Stimulated activated naive CD8-positive, alpha-beta T cell treated with anti-CD3 and anti-CD28 coated beads, Interleukin-15, Interleukin-2, amounts not matched to agents 100 ng/mL and 50 ng/mL, for 24 hours (primary cell): ENCODE measurements at regions not wholly inside any gene's neighbourhood (a gene's known extent, or its start where the extent isn't known, plus 50 kb on each side); places are given as distances from the start of the nearest gene placed in this dataset.
"Not testable (repeated sequence)": the region's sequence is repeated elsewhere in the genome, so short reads cannot be mapped to it uniquely, and the experiment has no call there.

ENCODE experiments used
- H3K27ac Mint-ChIP-seq: one replicate; pipeline ENCODE4 v1.8.0; 2021; ENCODE audit warnings: mild to moderate bottlenecking, mixed read lengths
- H3K27me3 Mint-ChIP-seq: one replicate; pipeline ENCODE4 v1.8.0; 2021; ENCODE audit warnings: mixed read lengths
- H3K36me3 Mint-ChIP-seq: one replicate; pipeline ENCODE4 v1.8.0; 2021; ENCODE audit warnings: low read depth, mixed read lengths
- H3K4me1 Mint-ChIP-seq: one replicate; pipeline ENCODE4 v1.8.0; 2021; ENCODE audit warnings: low read depth, mixed read lengths
- H3K4me3 Mint-ChIP-seq: one replicate; pipeline ENCODE4 v1.8.0; 2021; ENCODE audit warnings: mild to moderate bottlenecking, mixed read lengths
- H3K9me3 Mint-ChIP-seq: one replicate; pipeline ENCODE4 v1.8.0; 2021; ENCODE audit warnings: mixed read lengths

DNA sequence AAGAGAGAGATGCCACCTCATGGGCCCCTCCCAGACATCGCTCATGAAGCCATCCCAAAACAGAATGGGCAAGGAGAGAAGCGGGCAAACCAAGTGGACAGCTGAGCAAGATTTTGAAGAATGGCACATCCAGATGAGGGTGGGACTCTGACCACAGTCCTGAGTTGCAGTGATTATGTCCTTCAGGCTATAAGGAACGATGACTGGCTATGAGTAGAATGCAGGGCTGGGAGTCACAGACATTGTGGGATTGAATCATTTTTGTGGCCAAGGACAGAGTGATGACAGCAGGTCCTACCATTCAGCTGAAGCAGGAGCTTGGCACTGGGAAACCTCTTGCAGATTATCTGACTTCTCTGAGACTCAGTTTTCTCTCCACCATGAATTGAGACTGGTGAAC, 245.7 kb upstream of the SLC30A5 start:
- Mint-ChIP-seq H3K36me3 (no peaks in the 10 kb centered on the region), H3K4me1 (no peaks in the 10 kb centered on the region), H3K27ac (no peak overlapping the region), H3K27me3 (no peaks in the 10 kb centered on the region), H3K9me3 (no peaks in the 10 kb centered on the region), H3K4me3 (no peak overlapping the region)

DNA sequence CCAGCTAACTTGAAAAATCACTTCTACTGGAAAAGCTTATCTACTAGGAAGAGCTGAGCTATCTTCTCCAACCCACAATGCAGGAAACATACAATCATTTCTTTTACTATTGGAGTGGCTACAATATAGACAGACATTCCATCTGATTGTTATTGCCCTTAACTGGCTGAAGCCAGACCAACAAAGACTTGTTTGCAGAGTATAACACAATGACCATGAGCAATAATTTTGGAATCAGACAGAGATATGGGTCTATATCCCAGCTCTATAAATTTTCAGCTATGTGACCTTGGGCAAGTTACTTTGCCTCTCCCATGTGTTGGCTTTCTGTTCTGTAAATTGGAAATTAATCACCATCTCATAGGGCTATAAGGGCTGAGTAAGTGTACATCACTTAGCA, 244.7 kb upstream of the SLC30A5 start:
- H3K4me1 Mint-ChIP-seq: no peaks in the 10 kb centered on the region
- H3K27ac Mint-ChIP-seq: no peak overlapping the region
- H3K4me3 Mint-ChIP-seq: no peak overlapping the region
- no peaks in the 10 kb centered on the region for H3K9me3 Mint-ChIP-seq
- no peaks in the 10 kb centered on the region for H3K36me3 Mint-ChIP-seq
- no peaks in the 10 kb centered on the region for H3K27me3 Mint-ChIP-seq

DNA sequence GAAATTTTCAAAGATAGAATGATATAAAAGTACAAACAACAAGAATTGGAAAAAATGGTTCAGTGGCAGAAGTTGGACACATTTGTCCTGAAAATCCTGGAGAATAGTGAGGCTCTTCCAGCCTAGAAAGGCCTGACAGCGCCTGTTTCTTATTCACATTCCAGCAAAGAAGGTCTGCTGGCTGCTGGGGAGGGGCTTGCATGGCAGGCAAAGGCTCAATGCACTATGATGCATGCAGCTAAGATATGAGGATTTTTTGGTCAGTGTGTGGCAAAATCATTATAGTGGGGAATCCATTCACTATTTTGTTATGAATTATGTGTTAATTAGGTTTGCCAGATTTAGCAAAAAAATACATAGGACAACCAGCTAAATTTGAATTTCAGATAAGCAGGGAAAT, 243.9 kb upstream of the SLC30A5 start:
- Mint-ChIP-seq H3K4me1 (no peaks in the 10 kb centered on the region), H3K36me3 (no peaks in the 10 kb centered on the region), H3K4me3 (no peak overlapping the region), H3K9me3 (no peaks in the 10 kb centered on the region), H3K27me3 (no peaks in the 10 kb centered on the region), H3K27ac (no peak overlapping the region)

DNA sequence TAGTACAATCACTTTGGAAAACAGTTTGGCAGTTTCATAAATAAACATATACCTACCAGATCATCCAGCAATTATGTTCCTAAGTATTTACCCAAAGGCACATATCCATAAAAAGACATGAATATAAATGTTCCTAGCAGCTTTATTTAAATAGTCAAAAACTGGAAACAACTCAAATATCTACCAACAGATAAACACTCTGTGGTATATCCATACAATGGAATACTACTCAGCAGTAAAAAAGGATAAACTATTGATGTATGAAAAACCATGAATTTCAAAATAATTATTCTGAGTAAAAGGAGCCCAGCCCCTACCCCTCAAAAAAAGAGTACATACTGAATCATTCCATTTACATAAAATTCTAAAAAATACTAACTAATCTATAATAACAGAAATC, 232.7 kb upstream of the SLC30A5 start:
- H3K27me3 Mint-ChIP-seq: peaks cover 6% of the 10 kb centered on the region
- H3K4me1 Mint-ChIP-seq: no peaks in the 10 kb centered on the region
- no peak overlapping the region for H3K27ac Mint-ChIP-seq
- H3K36me3 Mint-ChIP-seq: no peaks in the 10 kb centered on the region
- H3K4me3 Mint-ChIP-seq: no peak overlapping the region
- peaks cover 9% of the 10 kb centered on the region for H3K9me3 Mint-ChIP-seq

DNA sequence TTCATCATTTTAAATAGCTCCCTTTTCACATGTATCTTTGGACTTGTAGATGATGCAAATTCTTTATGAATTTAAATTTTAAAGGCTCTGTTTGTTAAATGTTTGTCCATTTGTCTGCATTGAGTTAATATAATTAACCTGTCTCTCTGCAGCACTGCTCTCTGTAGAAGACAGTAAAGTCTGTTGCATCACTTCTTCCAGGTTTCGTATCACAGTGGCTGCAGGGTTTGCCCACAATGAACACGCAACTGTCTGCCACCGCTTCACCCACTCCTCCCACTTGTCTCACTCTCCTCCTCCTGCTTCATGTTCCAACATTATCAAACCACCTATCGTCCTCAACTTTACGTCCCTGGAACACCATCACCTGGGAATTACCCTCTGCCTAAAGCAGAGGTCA, 231.3 kb upstream of the SLC30A5 start:
- Mint-ChIP-seq H3K9me3 (peaks cover 4% of the 10 kb centered on the region), H3K4me1 (no peaks in the 10 kb centered on the region), H3K4me3 (no peak overlapping the region), H3K36me3 (no peaks in the 10 kb centered on the region), H3K27ac (no peak overlapping the region), H3K27me3 (peaks cover 6% of the 10 kb centered on the region)

DNA sequence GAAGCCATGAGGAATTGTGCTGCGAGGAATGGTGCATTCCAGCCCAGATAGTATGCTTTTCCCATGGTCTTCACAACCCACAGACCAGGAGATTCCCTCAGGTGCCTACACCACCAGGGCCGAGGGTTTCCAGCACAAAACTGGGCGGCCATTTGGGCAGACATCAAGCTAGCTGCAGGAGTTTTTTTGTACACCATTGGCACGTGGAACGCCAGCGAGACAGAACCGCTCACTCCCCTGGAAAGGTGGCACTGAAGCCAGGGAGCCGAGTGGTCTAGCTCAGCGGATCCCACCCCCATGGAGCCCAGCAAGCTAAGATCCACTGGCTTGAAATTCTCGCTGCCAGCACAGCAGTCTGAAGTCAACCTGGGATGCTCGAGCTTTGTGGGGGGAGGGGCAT, 228.6 kb upstream of the SLC30A5 start:
- H3K9me3 Mint-ChIP-seq, H3K4me1 Mint-ChIP-seq, H3K27ac Mint-ChIP-seq, H3K27me3 Mint-ChIP-seq, H3K36me3 Mint-ChIP-seq, H3K4me3 Mint-ChIP-seq: not testable (repeated sequence)

DNA sequence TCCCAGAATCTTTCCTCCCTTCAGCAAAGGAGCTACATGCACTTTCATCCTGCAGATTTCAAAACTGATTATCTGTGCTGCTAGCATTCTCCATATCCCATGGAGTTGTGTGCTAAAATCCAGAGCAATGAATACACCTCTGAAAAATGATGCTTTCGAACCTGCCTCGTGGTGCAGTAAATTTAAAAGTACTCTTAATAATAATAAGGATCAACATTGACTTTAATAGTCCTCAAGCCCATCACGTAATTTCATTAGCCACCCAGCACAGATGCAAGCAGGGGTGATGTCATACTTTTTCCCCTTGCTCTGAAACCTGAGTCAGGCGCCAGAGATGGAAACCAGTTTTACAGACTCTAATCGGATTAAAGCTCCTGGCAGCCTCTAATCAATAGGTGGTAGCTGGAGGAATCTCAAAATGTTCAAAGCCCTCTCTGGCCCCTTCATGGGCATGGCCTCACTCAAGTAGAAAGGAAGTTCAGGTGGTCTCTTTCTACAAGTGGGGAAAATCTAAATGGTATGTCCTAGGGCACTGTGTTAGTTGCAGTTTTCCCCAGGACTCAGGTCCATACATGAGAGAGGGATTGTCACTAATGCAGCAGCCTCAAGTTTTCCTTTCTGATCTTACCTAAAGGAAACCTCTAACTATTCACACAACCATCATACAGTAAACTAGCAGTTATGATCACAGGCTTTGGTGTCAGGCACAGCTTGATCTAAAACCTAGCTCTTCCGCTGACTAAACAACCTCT, 221.6 kb upstream of the SLC30A5 start:
- Mint-ChIP-seq H3K4me1 (peaks cover 8% of the 10 kb centered on the region), H3K4me3 (no peak overlapping the region), H3K27ac (no peak overlapping the region), H3K9me3 (no peaks in the 10 kb centered on the region), H3K36me3 (no peaks in the 10 kb centered on the region), H3K27me3 (no peaks in the 10 kb centered on the region)

DNA sequence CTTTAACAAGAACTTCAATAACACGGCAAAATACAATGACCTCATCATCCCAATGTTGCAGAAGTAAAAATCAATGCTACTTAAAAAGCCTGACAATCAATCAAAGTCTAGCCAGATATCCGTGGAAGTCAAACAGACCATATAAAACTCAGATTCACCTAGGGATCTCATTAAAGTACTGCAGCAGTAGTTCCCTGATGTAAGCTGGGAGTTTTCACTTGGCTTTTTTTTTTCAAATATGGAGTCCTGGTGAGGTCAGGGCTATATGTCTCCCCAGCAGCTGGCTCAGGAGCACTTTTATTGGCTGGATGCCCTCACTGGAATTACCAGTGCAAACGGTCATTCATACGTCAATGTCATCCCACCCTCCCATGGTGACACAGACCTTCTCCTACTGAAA, 220.6 kb upstream of the SLC30A5 start:
- no peak overlapping the region for H3K4me3 Mint-ChIP-seq
- H3K9me3 Mint-ChIP-seq: no peaks in the 10 kb centered on the region
- no peaks in the 10 kb centered on the region for H3K36me3 Mint-ChIP-seq
- no peaks in the 10 kb centered on the region for H3K27me3 Mint-ChIP-seq
- no peak overlapping the region for H3K27ac Mint-ChIP-seq
- H3K4me1 Mint-ChIP-seq: peaks cover 8% of the 10 kb centered on the region

DNA sequence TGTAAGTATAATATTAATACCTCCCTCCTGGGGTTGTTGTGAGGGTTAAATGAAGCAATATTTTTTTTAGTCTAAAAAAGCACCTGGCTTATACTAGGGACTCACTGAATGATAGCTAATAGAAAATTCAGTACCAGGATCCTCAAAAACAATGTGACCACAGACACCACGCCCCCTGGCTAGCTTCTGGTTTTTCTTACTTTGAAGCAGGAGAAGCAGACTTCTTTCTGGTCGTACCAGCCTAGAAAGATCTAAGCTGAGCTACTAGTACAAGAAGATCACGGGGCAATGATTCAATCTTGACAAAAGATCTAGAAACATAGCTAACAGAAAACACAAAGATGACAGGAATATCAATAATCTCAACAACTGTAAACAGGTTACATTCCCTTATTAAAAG, 218.5 kb upstream of the SLC30A5 start:
- Mint-ChIP-seq H3K4me1 (peaks cover 8% of the 10 kb centered on the region), H3K4me3 (no peak overlapping the region), H3K9me3 (no peaks in the 10 kb centered on the region), H3K27ac (no peak overlapping the region), H3K36me3 (no peaks in the 10 kb centered on the region), H3K27me3 (no peaks in the 10 kb centered on the region)

DNA sequence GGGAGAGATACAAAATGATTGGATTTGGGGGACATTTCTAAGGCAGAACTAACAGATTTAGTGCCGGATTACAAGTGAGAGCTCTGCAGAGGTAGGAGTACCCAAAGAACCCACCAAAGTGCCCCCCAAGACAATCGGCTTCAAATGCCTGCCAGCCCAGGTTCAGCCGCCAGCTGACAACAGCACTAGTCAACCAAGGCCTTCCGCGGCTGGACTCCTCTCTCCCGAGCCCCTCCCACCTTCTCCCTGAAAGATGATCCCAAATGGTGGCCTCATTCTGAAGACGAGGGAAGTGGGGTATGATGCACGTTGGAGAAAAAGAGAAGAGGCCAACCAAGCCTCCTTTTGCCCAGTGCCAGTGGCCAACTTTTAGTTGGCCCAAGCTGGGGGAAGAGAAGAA, 210.4 kb upstream of the SLC30A5 start:
- H3K27ac Mint-ChIP-seq: no peak overlapping the region
- no peak overlapping the region for H3K4me3 Mint-ChIP-seq
- H3K4me1 Mint-ChIP-seq: peaks cover 29% of the 10 kb centered on the region
- H3K9me3 Mint-ChIP-seq: peaks cover 4% of the 10 kb centered on the region
- H3K27me3 Mint-ChIP-seq: no peaks in the 10 kb centered on the region
- no peaks in the 10 kb centered on the region for H3K36me3 Mint-ChIP-seq

DNA sequence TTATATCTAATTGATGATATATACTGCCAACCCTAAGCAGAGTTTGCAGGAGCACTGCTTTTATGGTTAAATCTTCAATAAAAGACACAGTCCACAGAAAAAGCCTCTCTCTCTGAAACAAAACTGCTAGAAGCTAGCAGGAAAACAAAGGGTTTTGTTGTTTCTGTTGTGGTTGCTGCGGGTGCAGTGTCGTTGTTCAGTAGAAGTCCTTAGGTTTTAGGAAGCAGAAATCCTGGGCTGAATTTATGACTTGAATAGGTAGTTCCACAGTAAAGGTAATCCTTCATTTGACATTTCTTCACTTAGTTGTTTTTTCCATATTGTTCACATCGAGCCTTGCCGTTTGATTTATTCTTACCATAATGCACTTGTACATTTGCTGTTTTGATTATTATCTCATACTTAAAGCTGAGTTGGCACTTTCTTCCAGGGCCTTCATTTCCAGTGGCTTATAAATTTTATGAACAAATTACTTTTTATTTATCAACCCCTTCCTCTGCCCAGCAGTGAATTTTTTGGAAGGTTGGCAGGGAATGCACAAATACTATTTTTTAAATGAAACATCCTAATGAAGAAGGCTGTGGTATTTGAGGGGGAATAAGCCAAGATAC, 209.6 kb upstream of the SLC30A5 start:
- Mint-ChIP-seq H3K27me3 (no peaks in the 10 kb centered on the region), H3K9me3 (peaks cover 4% of the 10 kb centered on the region), H3K4me3 (no peak overlapping the region), H3K36me3 (no peaks in the 10 kb centered on the region), H3K27ac (no peak overlapping the region), H3K4me1 (peaks cover 29% of the 10 kb centered on the region)

DNA sequence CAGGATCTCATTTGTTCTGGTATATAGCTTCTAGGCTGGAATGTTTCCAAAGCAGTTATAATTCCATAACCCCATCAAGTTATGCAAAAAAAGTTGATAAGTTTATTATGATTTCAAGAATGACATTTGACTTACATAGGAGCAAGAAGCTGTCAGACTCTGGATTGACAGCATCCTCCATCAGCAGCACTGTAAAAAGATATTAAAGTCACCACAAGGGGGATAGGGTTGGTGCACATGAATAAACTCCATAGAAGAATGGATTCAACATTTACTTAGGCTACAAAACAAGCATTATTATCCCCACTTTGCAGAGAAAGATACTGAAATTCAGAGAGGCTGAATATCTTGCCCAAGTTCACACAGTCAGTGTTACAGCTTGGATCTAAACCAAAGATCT, 208.9 kb upstream of the SLC30A5 start:
- Mint-ChIP-seq H3K4me1 (peaks cover 29% of the 10 kb centered on the region), H3K36me3 (no peaks in the 10 kb centered on the region), H3K27ac (no peak overlapping the region), H3K9me3 (peaks cover 4% of the 10 kb centered on the region), H3K27me3 (no peaks in the 10 kb centered on the region), H3K4me3 (no peak overlapping the region)

DNA sequence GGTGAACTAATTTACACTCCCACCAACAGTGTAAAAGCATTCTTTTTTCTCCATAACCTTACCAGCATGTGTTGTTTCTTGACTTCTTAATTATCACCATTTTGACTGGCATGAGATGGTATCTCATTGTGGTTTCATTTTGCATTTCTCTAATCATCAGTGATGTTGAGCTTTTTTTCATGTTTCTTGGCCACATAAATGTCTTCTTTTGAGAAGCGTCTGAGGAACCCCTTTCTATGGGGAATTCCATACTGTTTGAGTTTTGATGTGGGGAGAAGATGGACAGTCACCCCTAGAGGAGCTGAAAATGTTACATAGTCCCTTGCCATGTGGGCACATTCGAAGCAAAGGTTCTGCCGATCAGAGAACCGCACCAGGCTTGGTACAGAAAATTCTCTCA, 207.0 kb upstream of the SLC30A5 start:
- Mint-ChIP-seq H3K4me1 (peaks cover 35% of the 10 kb centered on the region), H3K9me3 (peaks cover 4% of the 10 kb centered on the region), H3K27me3 (no peaks in the 10 kb centered on the region), H3K4me3 (no peak overlapping the region), H3K27ac (no peak overlapping the region), H3K36me3 (no peaks in the 10 kb centered on the region)

DNA sequence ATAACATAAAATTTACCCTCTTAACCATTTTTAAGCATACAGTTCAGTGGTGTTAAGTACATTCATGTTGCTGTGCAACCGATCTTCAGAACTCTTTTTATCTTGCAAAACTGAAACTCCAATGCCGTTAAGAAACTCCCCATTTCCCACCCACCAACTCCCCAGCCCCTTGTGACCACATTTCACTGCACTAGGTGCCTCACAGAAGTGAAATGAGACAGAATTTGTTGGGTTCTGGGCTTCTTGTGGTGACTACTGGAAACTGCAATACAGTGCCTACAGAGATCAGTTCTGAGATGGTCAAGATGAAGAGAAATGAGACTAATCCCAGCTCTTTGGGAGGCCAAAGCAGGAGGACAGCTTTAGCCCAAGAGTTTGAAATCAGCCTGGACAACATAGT, 202.1 kb upstream of the SLC30A5 start:
- Mint-ChIP-seq H3K9me3 (no peaks in the 10 kb centered on the region), H3K4me3 (no peak overlapping the region), H3K27me3 (no peaks in the 10 kb centered on the region), H3K36me3 (no peaks in the 10 kb centered on the region), H3K4me1 (peaks cover 28% of the 10 kb centered on the region), H3K27ac (no peak overlapping the region)

DNA sequence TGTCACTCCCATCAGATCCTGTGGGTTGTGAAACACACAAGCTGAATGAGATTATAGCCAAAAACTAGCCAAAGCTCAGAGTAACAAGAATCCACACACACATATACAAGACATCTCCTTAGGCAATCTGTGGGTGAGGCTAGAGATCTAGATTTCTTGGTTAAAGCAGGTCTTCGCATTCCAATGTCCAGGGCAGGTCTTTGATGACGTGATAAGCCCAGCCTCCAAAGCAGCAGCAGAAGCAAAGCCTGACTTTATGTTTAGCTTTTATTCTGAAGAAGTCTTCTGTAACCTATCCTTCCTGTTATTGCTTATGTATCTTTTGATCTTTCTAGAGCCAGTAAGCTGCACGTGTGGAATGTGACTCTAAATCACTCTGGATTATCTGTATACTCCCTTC, 199.1 kb upstream of the SLC30A5 start:
- H3K4me1 Mint-ChIP-seq: peaks cover 24% of the 10 kb centered on the region
- H3K27me3 Mint-ChIP-seq: no peaks in the 10 kb centered on the region

DNA sequence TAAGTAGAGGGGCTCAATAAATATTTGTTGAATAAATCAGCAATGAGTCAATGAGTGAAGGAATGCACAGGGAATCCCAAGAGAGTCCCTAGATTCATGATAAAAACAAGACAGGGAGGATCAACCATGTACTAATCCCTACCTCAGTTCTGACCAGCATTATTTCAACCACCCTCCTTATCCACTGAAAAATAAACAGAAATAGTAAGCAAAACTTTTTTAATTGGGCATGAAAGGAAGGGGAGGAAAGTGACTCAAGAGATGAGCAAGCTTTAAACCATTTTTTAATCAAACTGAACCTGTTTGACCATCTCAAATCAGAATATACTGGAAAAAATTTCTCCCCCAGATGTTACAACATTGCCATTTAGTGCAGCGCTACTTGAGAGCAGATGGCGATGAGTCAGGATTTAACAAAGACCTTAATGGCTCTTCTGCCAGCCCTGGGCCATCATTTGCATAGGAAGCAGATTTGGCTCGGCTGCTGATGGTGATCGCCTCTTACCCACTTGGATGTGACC, 194.8 kb upstream of the SLC30A5 start:
- H3K27ac Mint-ChIP-seq: no peak overlapping the region
- H3K4me1 Mint-ChIP-seq: peaks cover 12% of the 10 kb centered on the region
- H3K4me3 Mint-ChIP-seq: no peak overlapping the region
- H3K36me3 Mint-ChIP-seq: no peaks in the 10 kb centered on the region
- no peaks in the 10 kb centered on the region for H3K27me3 Mint-ChIP-seq
- no peaks in the 10 kb centered on the region for H3K9me3 Mint-ChIP-seq

More for the DNA sequence above, 199.1 kb upstream of the SLC30A5 start:
- Mint-ChIP-seq H3K36me3 (no peaks in the 10 kb centered on the region), H3K27ac (no peak overlapping the region), H3K9me3 (no peaks in the 10 kb centered on the region), H3K4me3 (no peak overlapping the region)
